Urothelium cell line (cell line): ENCODE measurements at regions not wholly inside any gene's neighbourhood (a gene's known extent, or its start where the extent isn't known, plus 50 kb on each side); places are given as distances from the start of the nearest gene placed in this dataset.
A peak's percentile ranks its signal among the peaks of the same experiment; 100 is the strongest.
"Not testable (repeated sequence)": the region's sequence is repeated elsewhere in the genome, so short reads cannot be mapped to it uniquely, and the experiment has no call there.

ENCODE experiments used
- DNase-seq: peaks from one replicate; pipeline ENCODE4 v3.0.0; 2011; ENCODE audit warnings: low spot score, mixed read lengths
- FAIRE-seq: peaks from 2 replicates; lab custom pipeline; 2011; peaks lifted over from hg19 to GRCh38; lab: Jason Lieb, UNC

DNA sequence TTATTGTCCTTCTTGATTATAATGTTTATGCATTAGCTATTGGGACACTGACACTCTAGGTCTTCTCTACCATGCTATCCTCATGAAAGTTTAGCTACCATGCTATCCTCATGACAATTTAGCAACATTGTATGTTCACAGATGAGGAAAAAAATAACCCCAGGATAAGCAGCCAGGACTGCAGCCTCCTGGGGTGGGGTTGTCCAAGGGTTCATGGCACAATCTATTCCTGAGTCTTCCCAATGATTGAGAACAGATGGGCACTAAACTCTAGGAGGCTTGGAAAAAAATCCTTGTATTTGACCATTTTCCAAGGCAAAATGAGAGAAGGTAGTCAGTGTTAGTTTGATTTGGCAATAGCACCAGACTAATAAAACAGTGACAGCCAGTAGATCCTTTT is 619.8 kb upstream of the LCORL start:
- FAIRE-seq, result no peak
- no peak for DNase-seq

GRCh38 chr4:18638031-18638430 is 616.5 kb upstream of the LCORL start:
- FAIRE-seq (no peak), DNase-seq (no peak)

DNA sequence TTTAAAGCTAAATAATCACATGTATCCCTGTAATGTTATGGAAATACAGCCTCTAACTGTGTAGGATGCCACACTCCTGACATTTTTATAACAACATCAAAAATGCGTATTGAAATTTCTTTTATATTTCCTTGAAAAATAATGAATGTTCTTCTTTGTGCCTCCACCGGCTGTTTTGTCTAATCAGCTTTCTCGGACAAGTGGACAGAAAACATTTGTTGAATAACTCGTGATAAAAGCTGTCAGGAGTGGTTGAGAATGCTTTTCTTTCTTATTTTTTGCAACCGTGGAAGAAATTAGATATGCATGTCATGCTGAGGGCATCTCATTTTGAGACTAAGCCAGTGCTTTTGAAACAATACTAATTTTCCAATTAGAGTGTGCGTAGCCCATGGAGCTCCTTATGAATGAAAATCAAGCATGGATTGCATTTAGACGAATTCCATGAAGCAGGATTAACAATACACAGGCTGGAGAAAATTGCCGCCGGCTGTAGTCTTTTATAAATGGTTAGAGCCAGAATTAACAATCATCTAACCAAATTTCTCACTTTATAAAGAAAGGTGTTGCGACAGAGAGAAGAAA is 614.5 kb upstream of the LCORL start:
- DNase-seq (no peak), FAIRE-seq (no peak)

GRCh38 chr4:18635531-18635930 is 614.0 kb upstream of the LCORL start:
- DNase-seq (no peak), FAIRE-seq (no peak)

GRCh38 chr4:18631586-18631985 is 610.0 kb upstream of the LCORL start:
- DNase-seq (no peak), FAIRE-seq (no peak)

- FAIRE-seq (no peak), DNase-seq (no peak)
Measured at GRCh38 chr4:18630218-18631110, 608.9 kb upstream of the LCORL start.

- DNase-seq (no peak), FAIRE-seq (no peak)
Measured at GRCh38 chr4:18627447-18628005, 606.0 kb upstream of the LCORL start.

- no peak for DNase-seq
- FAIRE-seq, result no peak
Measured at GRCh38 chr4:18626996-18627395, 605.4 kb upstream of the LCORL start.

GRCh38 chr4:18626366-18626765 is 604.8 kb upstream of the LCORL start:
- FAIRE-seq (no peak), DNase-seq (no peak)

GRCh38 chr4:18621186-18621585 is 599.6 kb upstream of the LCORL start:
- no peak for DNase-seq
- FAIRE-seq, result no peak

- no peak for FAIRE-seq
- no peak for DNase-seq
Measured at GRCh38 chr4:18616720-18617119, 595.2 kb upstream of the LCORL start.

DNA sequence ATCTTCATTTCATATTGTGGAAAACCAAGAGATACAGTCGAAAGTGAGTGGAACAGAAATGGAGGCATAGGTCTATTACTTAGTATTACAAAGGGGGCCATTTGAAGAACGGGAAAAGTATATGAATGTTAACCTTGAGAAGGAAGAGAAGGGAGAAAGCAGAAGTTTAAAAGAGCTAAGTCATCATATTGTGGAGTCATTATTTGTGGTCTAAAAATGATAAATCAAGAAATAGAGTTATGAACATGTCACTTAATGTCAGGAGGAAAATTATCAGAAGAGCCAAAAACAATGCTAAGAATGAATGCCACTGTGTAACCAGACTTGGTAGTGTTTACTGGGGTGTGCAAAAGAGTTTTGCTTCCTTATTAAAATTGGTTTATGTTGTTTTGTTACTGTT is 589.5 kb upstream of the LCORL start:
- FAIRE-seq, result no peak
- DNase-seq, result no peak

DNA sequence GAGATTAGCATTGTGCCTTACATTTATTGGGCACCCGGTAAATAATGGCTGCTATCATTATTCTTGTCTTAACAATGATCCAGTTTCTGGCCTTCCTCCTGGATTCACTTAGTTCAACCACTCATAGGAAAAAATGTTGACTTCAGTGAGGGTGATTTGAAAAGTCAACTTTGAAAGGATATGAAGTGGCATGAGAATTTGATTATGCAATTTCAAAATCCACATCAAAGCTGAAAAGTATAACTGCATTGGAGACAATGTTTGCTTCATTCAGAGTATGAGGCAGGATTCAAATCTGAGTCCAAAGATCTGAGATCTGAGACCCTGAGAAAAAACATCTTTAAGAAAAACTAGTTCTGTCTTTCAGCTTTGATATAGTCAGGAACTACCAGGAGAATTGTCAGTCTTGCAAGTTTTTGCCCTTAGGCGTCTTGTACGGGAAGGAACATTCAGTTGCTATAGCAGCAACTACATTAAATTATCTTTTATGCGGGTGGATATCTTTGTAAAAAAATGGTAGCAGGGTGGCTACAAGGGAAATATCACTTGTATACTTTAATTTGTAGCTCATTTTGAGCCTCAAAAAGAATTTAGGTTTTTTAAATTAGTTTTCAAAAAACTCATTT is 587.5 kb upstream of the LCORL start:
- DNase-seq, result no peak
- FAIRE-seq, result no peak

DNA sequence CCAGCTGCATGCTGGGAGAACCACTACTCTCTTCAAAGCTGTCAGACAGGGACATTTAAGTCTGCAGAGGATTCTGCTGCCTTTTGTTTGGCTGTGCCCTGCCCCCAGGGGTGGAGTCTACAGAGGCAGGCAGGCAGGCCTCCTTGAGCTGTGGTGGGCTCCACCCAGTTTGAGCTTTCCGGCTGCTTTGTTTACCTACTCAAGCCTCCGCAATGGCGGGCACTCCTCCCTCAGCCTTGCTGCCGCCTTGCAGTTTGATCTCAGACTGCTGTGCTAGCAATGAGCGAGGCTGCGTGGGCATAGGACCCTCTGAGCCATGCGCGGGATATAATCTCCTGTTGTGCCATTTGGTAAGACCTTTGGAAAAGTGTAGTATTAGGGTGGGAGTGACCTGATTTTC is 581.1 kb upstream of the LCORL start:
- DNase-seq, FAIRE-seq: not testable (repeated sequence)

GRCh38 chr4:18593297-18594002 is 571.9 kb upstream of the LCORL start:
- no peak for FAIRE-seq

GRCh38 chr4:18582841-18583240 is 561.3 kb upstream of the LCORL start:
- FAIRE-seq (no peak), DNase-seq (no peak)

More at GRCh38 chr4:18593297-18594002, 571.9 kb upstream of the LCORL start:
- DNase-seq, result peak; percentile 46

DNA sequence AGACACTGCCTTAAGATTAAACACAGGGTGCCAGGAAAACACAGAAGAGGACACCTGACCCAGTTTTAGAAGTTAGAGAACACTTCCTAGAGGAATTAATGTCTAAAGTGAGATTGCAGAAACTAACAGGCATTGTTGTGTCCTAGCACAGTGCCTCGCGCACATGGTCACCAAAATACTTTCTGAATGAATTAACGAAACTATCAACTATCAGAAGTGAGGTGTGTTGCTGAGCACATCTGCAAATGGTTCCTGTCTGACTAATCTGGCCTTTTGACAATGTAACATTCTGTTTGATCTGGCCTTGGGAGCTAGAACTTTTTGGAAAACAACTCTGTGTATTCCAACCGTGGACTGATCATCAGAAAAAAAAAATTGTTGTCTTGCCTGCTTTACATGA is 556.8 kb upstream of the LCORL start:
- FAIRE-seq (no peak), DNase-seq (no peak)

- DNase-seq, result no peak
- no peak for FAIRE-seq
Measured at GRCh38 chr4:18572481-18572880, 550.9 kb upstream of the LCORL start.

GRCh38 chr4:18571301-18571761 is 549.8 kb upstream of the LCORL start:
- no peak for FAIRE-seq
- DNase-seq, result no peak

GRCh38 chr4:18570370-18570769 is 548.8 kb upstream of the LCORL start:
- DNase-seq, result no peak
- no peak for FAIRE-seq

DNA sequence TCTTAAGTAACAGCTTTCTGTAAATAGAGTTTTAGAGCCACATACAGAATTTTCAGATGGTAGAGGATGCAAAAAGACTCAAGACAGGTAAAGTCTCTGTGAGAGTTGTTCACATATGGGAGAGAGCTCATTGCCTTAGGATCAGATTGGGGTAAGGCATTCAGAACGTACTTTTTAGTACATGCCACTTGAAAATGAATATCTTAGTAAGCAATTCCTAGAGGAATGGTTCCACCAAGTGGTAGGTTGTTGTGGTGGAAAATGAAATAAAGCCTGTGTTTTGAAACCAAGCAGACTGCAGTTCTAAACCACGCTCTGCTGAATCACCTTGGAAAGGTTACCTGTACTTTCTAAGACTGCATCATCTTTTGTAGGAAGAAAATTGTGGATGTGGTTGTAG is 547.0 kb upstream of the LCORL start:
- DNase-seq, result no peak
- no peak for FAIRE-seq
